Effector memory CD8-positive, alpha-beta T cell (primary cell): ENCODE measurements at regions not wholly inside any gene's neighbourhood (a gene's known extent, or its start where the extent isn't known, plus 50 kb on each side); places are given as distances from the start of the nearest gene placed in this dataset.

Experiments
- ATAC-seq: fragments of 150-1000 bp; cut with Tn5 transposase; replicated peaks from 2 replicates; pipeline ENCODE4 v1.10.0; 2021; ENCODE audit warnings: mild to moderate bottlenecking, moderate library complexity
- DNase-seq, 3 experiments: peaks; one replicate each; pipeline ENCODE4 v3.0.0; 2021
- H3K27ac Mint-ChIP-seq, 2 donors: one replicate each; pipeline ENCODE4 v1.8.0; 2022; ENCODE audit warnings: mild to moderate bottlenecking in 2 of 2, mixed read lengths in 2 of 2, moderate library complexity in 2 of 2
- H3K27me3 Mint-ChIP-seq, 2 donors: one replicate each; pipeline ENCODE4 v1.8.0; 2022; ENCODE audit warnings: mixed read lengths in 2 of 2
- H3K36me3 Mint-ChIP-seq: one replicate; pipeline ENCODE4 v1.8.0; 2022; ENCODE audit warnings: mild to moderate bottlenecking, moderate library complexity, mixed read lengths; ENCODE audit not compliant: insufficient read depth
- H3K4me1 Mint-ChIP-seq, 2 donors: one replicate each; pipeline ENCODE4 v1.8.0; 2022; ENCODE audit warnings: low read depth in 2 of 2, mixed read lengths in 2 of 2
- H3K4me3 Mint-ChIP-seq, 2 donors: one replicate each; pipeline ENCODE4 v1.8.0; 2022; ENCODE audit warnings: mild to moderate bottlenecking in 2 of 2, mixed read lengths in 2 of 2, moderate library complexity in 2 of 2
- H3K9me3 Mint-ChIP-seq, 2 donors: one replicate each; pipeline ENCODE4 v1.8.0; 2022; ENCODE audit warnings: mixed read lengths in 2 of 2

GRCh38 chr22:49134076-49134475 lies 693.6 kb downstream of the BRD1 start:
- Mint-ChIP-seq H3K27ac (no peak overlapping the region), H3K36me3 (no peaks in the 10 kb centered on the region), H3K27me3 (peaks cover 39 to 72% of the 10 kb centered on the region in 2 donors), H3K9me3 (no peaks in the 10 kb centered on the region), H3K4me1 (no peaks in the 10 kb centered on the region), H3K4me3 (no peak overlapping the region)
- DNase-seq (no peak), ATAC-seq (no peak)

DNA sequence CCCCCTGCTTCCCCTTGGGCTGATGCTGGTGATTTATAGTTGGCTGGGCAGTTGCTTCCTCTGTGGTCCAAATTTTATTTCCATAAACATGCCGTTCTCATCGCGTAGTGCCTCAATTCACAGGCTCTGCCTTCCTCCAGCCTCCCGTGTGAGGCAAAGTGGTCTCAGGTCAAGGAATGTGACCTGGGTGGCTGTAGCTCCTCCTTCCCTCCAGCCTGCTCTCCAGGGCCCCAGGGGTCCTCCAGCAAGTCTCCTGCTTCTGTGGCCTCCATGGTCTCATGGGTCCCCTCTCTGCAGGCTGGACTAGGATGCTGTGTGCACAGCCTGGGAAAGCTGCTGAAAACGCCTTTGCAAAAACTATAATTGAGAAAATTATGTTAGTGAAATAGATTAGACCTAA lies 694.1 kb downstream of the BRD1 start:
- Mint-ChIP-seq H3K36me3 (no peaks in the 10 kb centered on the region), H3K4me1 (no peaks in the 10 kb centered on the region), H3K4me3 (no peak overlapping the region), H3K27ac (no peak overlapping the region), H3K27me3 (peaks cover 36 to 72% of the 10 kb centered on the region in 2 donors), H3K9me3 (no peaks in the 10 kb centered on the region)
- ATAC-seq, result no peak
- DNase-seq, result no peak

DNA sequence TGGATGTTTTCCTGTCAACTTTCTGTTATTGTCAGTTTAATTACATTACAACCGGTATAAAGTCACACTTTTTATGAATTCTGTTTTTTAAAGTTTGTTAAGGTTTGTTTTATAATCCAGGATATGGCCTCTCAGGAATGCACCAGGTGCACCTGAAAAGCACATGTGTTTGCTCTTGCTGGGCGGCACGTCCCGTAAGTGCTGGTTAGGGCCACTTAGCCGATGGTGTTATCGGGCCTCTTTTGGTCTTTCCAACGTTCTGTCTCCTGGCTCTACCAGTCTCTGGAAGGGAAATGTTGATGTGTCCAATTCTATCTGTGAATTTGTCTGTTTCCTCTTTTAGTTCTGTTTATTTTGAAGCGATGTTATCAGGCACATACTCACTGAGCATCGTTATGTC lies 695.7 kb downstream of the BRD1 start:
- H3K27ac Mint-ChIP-seq, result no peak overlapping the region
- no peak overlapping the region for H3K4me3 Mint-ChIP-seq
- ATAC-seq (no peak), DNase-seq (no peak)
- no peaks in the 10 kb centered on the region for H3K9me3 Mint-ChIP-seq
- no peaks in the 10 kb centered on the region for H3K36me3 Mint-ChIP-seq
- peaks cover 29 to 59% of the 10 kb centered on the region in 2 donors for H3K27me3 Mint-ChIP-seq
- H3K4me1 Mint-ChIP-seq, result no peaks in the 10 kb centered on the region

DNA sequence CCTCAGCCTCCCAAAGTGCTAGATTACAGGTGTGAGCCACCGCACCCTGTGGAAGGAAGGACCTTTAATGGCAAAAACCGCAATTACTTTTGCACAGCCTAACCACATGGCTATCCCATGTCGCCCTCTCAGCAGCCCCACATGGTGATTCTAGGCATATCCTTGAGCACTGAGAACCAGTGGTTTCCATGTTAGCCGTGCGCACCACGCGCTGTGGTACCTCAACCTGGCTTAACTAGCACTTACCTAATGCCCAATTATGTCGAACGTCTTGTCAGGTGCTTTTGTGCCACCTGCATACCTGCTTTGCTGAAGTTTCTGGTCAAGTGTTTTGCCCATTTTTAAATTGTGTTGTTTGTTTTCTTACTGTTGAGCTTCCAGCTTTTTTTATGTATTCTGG lies 697.9 kb downstream of the BRD1 start:
- Mint-ChIP-seq H3K27ac (no peak overlapping the region), H3K36me3 (no peaks in the 10 kb centered on the region), H3K9me3 (no peaks in the 10 kb centered on the region), H3K27me3 (peaks cover 9 to 36% of the 10 kb centered on the region in 2 donors), H3K4me1 (no peaks in the 10 kb centered on the region), H3K4me3 (no peak overlapping the region)
- DNase-seq (no peak), ATAC-seq (no peak)

DNA sequence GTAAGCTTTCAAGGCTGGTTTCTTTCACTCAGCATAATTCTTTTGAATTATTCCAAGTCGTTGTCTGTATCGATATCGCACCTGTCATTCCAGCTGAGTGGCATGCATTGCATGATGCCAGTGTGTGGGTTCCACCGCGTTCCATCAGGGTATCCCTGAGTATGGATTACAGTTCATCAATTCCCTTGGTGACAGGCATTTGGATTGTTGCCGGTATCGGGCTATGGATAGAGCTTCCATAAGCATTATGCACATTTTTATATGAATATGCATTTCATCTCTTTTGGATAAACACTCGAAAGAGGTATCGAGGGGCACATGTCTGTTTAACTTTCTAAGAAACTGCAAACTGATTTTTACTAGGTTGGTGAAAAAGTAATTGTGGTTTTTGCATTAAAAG lies 698.8 kb downstream of the BRD1 start:
- peaks cover 15 to 32% of the 10 kb centered on the region in 2 donors for H3K27me3 Mint-ChIP-seq
- H3K4me1 Mint-ChIP-seq, result no peaks in the 10 kb centered on the region
- H3K36me3 Mint-ChIP-seq, result no peaks in the 10 kb centered on the region

GRCh38 chr22:49124608-49125007 lies 703.1 kb downstream of the BRD1 start:
- ATAC-seq (no peak), DNase-seq (no peak)
- Mint-ChIP-seq H3K4me1 (no peaks in the 10 kb centered on the region), H3K27ac (no peak overlapping the region), H3K27me3 (peaks cover 16 to 23% of the 10 kb centered on the region in 2 donors), H3K9me3 (no peaks in the 10 kb centered on the region), H3K4me3 (no peak overlapping the region), H3K36me3 (no peaks in the 10 kb centered on the region)

More for the DNA sequence above, 698.8 kb downstream of the BRD1 start:
- no peak for ATAC-seq
- no peak for DNase-seq
- Mint-ChIP-seq H3K4me3 (no peak overlapping the region), H3K9me3 (no peaks in the 10 kb centered on the region), H3K27ac (no peak overlapping the region)

DNA sequence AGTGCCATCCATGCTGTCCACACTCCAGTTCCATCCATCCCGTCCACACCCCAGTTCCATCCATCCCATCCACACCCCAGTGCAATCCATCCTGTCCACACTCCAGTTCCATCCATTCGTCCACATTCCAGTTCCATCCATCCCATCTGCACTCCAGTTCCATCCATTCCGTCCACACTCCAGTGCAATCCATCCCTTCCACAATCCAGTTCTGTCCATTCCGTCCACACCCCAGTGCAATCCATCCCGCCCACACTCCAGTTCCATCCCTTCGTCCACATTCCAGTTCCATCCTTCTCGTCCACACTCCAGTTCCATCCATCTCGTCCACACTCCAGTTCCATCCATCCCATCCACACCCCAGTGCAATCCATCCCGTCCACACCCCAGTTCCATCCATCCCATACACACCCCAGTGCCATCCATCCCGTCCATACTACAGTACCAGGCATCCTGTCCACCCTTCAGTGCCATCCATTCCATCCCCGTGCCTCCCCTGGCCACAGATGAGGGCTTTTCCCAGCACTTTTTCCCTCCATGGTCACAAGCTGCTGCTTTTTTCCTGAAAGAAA lies 704.0 kb downstream of the BRD1 start:
- no peak for DNase-seq
- no peaks in the 10 kb centered on the region for H3K4me1 Mint-ChIP-seq
- ATAC-seq, result no peak
- H3K36me3 Mint-ChIP-seq, result no peaks in the 10 kb centered on the region
- no peaks in the 10 kb centered on the region for H3K9me3 Mint-ChIP-seq
- H3K27ac Mint-ChIP-seq, result no peak overlapping the region
- H3K27me3 Mint-ChIP-seq, result peaks cover 16 to 24% of the 10 kb centered on the region in 2 donors
- H3K4me3 Mint-ChIP-seq, result no peak overlapping the region

DNA sequence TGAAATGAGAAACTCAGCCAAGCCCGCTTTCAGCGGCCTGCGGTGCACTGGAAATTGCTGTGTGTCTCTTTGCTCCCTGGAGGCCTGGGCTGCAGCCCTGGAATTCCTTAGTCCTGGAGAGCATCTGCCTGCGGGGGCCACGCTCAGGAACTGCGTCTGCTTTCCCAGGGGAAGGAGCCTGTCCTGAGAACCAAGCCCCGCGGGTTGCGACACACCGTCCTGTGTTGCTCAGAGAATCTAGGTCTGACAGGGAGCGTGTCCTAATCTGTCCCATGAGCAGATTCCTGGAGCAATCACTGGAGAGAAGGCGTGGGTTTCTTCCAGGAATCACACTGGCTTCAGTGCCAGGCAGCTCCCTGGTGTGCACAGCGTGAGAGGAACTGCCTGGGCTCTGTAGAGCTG lies 708.1 kb downstream of the BRD1 start:
- Mint-ChIP-seq H3K4me1 (no peaks in the 10 kb centered on the region), H3K4me3 (no peak overlapping the region), H3K27me3 (peaks cover 13 to 31% of the 10 kb centered on the region in 2 donors), H3K27ac (no peak overlapping the region), H3K36me3 (no peaks in the 10 kb centered on the region), H3K9me3 (no peaks in the 10 kb centered on the region)
- no peak for DNase-seq
- no peak for ATAC-seq

DNA sequence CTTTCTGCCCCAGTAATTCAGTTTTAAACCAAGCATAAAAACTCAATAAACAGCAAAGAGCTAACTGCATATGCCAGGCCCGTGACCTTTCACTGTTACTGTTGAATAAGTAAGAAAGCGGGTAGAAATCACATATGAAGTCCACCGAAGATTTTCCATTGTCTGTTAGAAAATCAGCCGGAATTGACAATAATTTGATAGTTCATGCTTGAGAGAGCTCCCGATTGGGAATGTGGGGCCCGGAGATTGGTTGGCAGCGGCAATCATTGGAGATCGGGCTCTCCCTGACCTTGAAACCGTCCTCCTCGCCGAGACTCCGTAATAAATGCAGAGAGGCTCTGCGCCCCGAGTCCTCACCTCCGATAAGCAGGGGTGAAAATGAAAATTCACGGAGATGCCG lies 709.6 kb downstream of the BRD1 start:
- ATAC-seq (no peak), DNase-seq (no peak)
- Mint-ChIP-seq H3K27me3 (peaks cover 0 to 29% of the 10 kb centered on the region in 2 donors), H3K4me1 (no peaks in the 10 kb centered on the region), H3K36me3 (no peaks in the 10 kb centered on the region), H3K27ac (no peak overlapping the region), H3K9me3 (no peaks in the 10 kb centered on the region), H3K4me3 (no peak overlapping the region)

DNA sequence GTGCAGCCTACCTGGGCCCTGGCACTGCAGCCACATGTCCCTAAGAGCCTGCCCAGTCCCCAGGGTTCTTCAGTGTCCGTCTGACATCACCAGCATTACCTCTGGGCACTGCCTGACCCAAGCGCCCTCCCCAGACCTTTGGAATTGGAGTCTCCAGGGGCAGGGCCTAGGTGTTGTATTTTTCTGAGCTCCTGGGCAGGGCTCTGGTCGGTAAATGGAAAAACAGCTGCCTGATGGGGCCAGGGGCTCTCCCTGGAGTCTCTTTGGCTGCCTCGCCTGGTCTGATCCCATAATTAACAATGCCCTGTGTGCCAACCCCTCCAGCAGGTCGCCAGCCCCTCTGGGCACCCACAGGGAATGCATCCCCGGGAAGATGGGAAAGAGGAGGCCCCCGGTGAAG lies 710.2 kb downstream of the BRD1 start:
- Mint-ChIP-seq H3K4me1 (no peaks in the 10 kb centered on the region), H3K27ac (no peak overlapping the region), H3K36me3 (no peaks in the 10 kb centered on the region), H3K4me3 (no peak overlapping the region), H3K9me3 (no peaks in the 10 kb centered on the region), H3K27me3 (peaks cover 1 to 31% of the 10 kb centered on the region in 2 donors)
- DNase-seq (no peak), ATAC-seq (no peak)

DNA sequence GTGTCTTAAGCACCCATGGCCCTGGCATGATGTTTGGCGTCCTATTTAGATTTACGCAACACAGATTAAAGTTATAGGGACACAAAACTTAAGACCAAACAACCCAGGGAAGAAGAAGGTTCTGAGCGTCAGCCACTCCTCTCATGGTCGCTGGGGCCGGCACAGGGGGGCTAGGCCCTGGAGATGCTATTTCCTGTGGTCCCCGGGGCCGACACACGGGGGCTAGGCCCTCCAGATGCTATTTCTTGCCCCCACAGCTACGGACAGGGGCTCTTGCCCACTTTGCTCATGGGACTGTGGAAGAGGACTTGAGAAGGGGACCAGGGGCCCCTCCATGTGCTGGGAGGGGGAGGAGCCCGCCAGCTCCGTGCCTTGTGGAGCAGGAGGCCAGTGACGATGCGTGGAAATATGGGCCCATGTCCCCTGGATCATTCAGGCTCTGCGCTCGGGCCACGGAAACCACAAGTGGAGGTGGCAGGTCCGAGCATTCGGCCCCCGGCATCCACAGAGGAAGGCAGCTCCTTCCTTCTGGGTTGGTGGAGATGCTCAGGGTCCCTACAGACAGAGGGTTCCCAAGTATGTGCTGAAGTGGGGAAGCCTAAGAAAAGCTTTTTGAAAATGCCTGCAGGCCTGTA lies 711.1 kb downstream of the BRD1 start:
- H3K36me3 Mint-ChIP-seq, result no peaks in the 10 kb centered on the region

GRCh38 chr22:49116021-49116420 lies 711.7 kb downstream of the BRD1 start:
- Mint-ChIP-seq H3K9me3 (no peaks in the 10 kb centered on the region), H3K36me3 (no peaks in the 10 kb centered on the region), H3K4me1 (no peaks in the 10 kb centered on the region), H3K27ac (no peak overlapping the region), H3K27me3 (peaks cover 6 to 37% of the 10 kb centered on the region in 2 donors), H3K4me3 (no peak overlapping the region)
- ATAC-seq (no peak), DNase-seq (no peak)

More for the DNA sequence above, 711.1 kb downstream of the BRD1 start:
- H3K4me3 Mint-ChIP-seq, result no peak overlapping the region
- ATAC-seq (no peak), DNase-seq (no peak)
- H3K9me3 Mint-ChIP-seq, result no peaks in the 10 kb centered on the region
- no peak overlapping the region for H3K27ac Mint-ChIP-seq
- H3K27me3 Mint-ChIP-seq, result peaks cover 6 to 37% of the 10 kb centered on the region in 2 donors
- H3K4me1 Mint-ChIP-seq, result no peaks in the 10 kb centered on the region

DNA sequence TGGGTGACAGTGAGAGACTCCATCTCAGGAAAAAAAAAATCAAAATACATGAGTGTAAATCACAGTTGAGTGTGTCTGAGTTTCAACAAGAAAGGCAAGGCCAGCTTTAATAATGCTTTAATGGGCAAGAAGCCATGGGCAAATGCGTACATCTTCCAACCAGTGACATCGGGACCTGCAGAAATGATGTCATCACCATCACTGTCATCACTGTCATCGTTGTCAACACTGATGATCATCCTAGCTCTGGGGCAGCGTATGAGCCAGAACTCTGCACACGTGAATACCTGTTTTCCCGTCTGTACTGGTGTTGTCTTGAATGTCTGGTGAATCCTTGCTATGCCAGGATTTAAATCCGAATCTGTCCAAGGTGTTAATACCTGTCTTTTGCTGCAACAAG lies 712.5 kb downstream of the BRD1 start:
- no peaks in the 10 kb centered on the region for H3K36me3 Mint-ChIP-seq
- DNase-seq (no peak), ATAC-seq (no peak)
- H3K27ac Mint-ChIP-seq, result no peak overlapping the region
- H3K27me3 Mint-ChIP-seq, result peaks cover 6 to 42% of the 10 kb centered on the region in 2 donors
- H3K4me1 Mint-ChIP-seq, result no peaks in the 10 kb centered on the region
- H3K4me3 Mint-ChIP-seq, result no peak overlapping the region
- no peaks in the 10 kb centered on the region for H3K9me3 Mint-ChIP-seq

GRCh38 chr22:49113758-49114157 lies 713.9 kb downstream of the BRD1 start:
- ATAC-seq (no peak), DNase-seq (no peak)
- Mint-ChIP-seq H3K27me3 (peaks cover 9 to 43% of the 10 kb centered on the region in 2 donors), H3K27ac (no peak overlapping the region), H3K4me1 (no peaks in the 10 kb centered on the region), H3K4me3 (no peak overlapping the region), H3K9me3 (no peaks in the 10 kb centered on the region), H3K36me3 (no peaks in the 10 kb centered on the region)
